ENCODE measurements at regions not wholly inside any gene's neighbourhood (a gene's known extent, or its start where the extent isn't known, plus 50 kb on each side); places are given as distances from the start of the nearest gene placed in this dataset.

DNA sequence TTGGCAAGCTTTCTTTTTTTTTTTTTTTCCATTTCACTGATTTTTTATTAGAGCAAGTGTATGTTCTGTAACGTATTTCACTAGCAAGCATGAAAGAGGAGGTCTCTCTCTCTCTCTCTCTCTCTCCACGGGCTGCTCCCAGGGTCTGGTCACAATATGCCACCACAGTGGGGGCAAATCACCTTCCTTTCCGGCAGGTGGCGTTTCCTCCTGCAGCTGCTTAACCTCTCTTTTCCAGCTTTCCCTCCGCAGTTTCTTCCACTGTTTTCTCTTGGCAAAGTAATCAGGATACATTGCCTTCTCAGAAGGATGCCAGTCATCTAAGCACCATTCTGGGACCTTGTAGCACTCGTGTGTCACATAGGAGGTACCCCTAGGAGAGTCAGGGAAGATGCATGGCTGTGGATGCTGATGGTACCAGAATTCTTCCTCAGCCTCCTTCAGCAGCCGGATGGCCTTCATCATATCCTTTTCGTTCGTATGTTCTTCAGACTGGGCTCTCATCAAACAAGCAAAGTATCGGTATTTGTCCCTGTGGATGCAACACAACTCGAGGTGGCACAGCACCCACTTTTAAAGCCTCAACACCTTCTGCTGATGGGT lies 197.3 kb upstream of the PODXL start:
- no peak for DNase-seq (ENCODE audit: low read depth in 4 of 4, low spot score in 3 of 4)

DNA sequence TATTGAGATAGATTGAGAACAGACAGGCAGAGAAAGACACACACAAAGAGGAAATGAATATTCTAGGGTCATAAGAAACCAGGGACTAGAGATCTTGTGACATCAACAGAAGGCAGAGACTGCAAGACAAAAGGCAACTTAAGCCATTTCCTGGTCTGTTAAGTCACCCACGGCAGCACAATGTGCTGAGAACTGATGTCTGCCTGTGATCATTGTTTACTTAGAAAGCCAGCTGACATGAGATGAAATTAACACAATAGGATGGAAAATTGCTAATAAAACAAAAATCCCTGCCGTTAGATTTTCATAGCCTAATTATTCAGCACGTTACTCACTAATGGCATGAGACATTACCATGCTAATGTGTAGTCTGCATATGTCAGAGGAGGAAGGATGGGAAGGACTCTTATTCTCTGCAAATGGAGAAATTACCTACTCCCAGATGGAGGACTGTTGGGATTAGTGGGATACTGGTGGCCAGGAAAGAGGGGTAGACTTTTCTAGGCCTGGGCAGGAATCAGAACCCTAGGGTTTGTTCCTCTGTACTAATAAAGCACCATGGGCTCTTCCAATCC lies 191.3 kb upstream of the PODXL start:
- DNase-seq (ENCODE audit: low read depth in 4 of 4, low spot score in 3 of 4), result no peak

DNA sequence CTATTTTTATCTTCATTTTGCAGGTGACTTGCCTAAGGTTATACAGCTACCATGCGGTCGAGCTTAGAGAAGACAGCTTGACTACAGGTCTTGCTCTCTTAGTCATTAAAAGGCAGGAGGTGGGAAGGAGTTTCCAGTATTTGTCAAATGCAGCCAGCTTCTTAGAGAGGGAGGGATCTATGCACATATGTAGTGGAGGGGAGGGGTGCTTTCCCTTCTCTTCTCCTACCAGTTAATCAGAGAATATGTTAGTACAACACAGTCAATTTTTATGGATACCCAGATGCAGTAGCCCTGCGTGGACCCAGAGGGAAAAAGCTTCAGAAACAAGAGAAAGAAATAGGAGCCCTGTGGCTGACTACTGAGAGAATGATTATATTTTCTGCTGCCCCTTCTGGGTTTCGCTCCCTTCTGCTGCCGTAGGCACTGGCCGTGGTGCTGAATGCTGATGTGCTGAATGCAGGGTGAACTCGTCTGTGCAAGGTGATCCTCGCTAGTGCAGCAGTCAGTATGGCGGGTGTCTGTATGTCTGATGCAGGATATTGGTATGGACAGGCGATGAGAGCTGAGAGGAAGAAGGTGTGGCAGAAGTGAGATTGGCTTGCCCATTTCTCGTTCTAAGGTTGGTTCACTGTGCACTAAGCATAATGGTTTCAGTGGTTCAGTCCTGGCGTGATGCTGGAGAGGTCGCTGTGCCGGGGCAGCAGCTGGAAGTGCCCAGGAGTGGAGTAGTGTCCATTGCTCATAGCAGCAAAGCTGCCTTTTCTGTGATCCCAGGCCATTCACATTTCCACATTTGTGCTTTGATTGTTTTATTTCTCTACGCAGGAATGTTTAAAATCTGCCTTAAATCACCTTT lies 189.2 kb upstream of the PODXL start:
- DNase-seq (ENCODE audit: low read depth in 4 of 4, low spot score in 3 of 4), result peak; percentile 32 to 38 (median 34)

DNA sequence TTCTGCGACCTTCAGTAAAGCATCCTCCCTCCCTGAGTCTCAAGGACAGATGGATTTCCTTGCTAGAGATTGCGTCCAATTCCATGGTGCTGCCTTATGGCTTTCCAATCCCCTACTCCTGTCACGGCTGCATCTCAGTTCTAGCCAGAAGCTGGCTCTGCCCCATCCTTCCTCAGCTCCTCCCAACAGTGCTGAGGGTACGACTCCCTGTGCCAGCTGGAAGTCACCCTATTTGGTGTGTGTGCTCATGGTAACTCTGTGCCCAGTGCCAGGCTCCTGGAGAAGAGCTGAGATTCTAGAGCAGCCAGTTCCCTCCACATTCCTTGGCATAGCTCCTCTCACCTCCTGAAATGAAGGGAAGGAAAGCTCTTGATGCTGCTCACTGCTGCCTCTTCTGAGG lies 185.0 kb upstream of the PODXL start:
- DNase-seq (ENCODE audit: low read depth in 4 of 4, low spot score in 3 of 4), result no peak

DNA sequence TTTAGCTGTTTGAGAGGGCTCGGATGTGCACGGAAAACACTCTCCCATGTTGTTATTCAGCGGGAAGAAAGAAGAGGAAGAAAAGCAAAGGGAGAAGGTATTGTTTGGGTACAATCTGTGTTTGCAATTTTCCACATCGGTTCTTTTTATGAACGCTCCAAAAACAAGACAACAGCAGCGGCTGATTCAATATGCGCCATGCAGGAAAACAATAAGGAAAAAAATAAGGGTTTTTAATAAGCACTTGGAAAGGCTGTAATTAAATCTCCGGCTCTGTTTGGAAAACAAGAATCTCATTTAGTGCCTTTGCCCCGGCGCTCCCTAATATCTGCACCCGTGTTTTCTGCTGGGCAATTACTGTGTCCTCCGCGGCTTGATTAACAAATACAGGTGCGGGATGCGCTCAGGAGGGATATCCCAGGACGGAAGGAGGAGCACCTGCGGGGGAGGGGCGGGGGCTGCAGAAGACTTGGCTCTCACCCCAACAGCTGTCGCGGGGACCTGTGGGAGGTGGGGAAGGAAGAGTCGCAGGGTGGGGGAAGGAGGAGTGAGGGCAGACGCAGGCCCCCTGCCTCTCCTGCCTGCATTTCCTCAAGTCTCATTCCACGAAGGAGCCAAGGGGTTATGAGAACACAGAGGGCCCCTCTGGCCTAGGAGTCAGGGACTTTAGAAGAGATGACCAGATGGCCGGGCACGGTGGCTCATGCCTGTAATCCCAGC lies 181.5 kb upstream of the PODXL start:
- DNase-seq (ENCODE audit: low read depth in 4 of 4, low spot score in 3 of 4), result no peak

DNA sequence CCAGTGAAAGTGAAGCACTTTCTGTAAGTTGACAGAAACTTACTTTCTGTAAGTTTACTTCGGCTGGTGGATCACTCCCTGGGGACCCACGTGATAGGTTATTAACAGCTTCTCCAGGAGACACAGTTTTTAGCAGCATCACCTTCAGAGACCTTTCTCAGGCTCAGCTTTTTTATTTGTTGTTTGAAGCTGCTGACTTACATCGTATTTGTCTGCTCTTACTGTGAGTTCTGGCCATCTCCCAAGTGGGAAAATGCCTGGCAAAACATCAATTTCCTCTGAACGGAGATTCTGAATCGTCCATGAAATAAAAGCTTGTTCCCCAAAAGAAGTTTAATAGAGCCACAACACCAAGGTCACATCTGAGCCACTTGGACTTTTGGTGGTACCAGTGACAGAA lies 178.7 kb upstream of the PODXL start:
- DNase-seq (ENCODE audit: low read depth in 4 of 4, low spot score in 3 of 4), result peak in 2 of 4 donors; percentile 20 to 29

DNA sequence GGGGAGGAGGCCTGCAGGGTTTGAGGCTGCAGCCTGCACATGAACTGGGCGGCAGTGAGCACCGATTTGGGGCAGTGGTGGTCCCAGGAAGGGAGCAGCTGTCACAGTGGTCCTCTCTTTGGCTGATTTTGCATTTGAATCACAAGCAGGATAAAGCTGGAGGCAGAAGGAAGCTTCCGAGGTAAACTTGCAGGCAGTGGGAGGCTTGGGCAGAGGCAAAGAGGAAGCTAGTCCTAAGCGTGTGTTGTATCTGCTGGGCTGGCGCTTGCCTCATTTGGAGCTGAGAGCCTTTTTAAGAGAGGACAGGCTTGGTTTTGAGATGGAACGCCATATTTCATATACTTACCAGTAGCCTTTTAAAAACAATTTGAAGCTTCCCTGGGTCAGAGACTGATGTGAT lies 177.2 kb upstream of the PODXL start:
- DNase-seq (ENCODE audit: low read depth in 4 of 4, low spot score in 3 of 4), result no peak

DNA sequence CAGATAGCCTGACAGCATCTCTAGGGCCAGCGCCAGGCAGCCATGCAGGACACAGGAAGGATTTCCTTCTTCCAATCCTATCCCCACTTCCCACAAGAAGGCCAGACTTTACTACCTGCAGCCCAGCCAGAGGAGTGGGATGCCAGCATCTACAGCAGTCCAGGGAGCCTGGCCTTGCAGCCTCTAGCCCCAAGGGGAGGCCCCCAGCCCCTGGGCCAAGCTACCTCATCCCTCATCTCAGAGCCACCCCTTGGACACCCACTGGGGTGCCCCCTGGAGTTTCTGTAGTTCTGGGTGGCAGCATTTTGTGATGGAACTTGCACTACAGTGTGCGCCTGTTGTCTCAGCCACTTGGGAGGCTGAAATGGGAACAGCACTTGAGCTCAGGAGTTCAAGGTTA lies 170.8 kb upstream of the PODXL start:
- no peak for DNase-seq (ENCODE audit: low read depth in 4 of 4, low spot score in 3 of 4)

DNA sequence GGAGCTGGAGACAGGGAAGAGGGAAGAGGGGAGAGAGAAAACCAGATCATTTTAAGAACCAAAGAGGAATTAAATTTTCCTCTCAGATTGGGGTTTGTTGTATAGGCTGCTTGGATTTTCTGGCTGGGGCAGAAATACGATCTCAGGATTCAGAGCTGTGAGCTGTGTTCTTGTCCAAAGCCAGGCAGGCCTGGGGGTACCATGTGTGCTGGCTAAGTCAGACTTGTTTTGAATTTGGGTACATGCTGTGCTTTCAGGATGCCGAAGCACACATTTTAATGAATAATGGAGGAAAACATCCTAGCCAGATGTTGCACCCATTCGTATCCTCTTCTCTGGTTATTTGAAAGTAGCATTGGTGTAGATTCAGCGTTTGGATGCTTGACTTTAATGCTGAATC lies 170.3 kb upstream of the PODXL start:
- DNase-seq (ENCODE audit: low read depth in 4 of 4, low spot score in 3 of 4), result no peak

DNA sequence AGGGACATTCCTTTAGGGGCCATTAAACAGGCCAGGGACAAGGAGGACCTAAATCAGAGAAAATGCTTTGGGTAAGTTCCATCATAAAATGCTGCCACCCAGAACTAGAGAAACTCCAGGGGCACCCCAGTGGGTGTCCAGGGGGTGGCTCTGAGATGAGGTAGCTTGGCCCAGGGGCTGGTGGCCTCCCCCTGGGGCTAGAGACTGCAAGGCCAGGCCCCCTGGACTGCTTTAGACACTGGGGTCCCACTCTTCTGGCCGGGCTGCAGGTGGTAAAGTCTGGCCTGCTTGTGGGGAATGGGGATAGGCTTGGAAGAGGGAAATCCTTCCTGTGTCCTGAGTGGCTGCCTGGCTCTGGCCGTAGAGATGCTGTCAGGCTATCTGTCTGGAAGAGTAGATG lies 169.6 kb upstream of the PODXL start:
- no peak for DNase-seq (ENCODE audit: low read depth in 4 of 4, low spot score in 3 of 4)

DNA sequence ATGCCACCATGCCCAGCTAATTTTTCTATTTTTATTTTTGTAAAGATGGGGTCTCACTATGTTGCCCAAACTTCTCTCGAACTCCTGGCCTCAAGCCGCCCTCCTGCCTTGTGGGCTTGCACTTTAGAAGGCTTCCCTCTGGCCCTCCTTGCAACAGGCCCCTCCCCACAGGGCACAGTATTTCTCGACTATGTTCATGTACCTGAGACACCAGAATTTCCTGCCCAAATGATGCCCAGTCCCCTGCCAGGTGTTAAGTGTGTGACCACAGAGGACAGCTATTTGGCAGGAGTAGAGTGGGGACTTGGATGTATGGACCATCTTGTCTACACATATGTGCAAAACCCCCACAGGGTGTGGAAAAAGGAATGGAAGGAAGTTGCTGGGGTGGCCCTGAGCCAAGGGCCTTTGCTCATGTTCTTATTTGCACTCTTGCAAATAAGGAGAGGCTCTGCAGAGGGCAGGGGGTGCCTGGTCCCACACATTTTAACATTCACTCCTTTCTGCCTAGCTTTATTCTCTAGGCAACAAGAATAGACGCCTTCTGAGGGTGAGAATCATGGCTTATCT lies 168.4 kb upstream of the PODXL start:
- no peak for DNase-seq (ENCODE audit: low read depth in 4 of 4, low spot score in 3 of 4)

DNA sequence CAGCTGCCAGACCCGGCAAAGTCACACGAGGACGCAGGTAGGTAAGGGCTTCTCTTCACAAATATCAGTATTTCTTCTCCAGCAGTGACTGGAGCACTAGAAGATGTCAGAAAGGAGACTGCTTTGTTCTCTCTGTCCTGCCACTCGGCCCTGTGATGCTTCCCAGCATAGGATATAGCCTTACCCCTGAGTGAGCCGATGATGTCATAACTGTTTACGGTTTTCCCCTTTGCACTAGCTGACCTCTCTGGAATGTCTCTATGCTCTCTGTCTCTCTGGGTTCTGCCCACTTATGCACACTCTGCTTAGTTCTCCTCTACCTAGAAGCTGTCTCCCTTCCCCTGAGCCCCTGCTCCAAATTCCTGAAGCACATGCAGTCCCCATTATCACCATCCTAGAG lies 167.5 kb upstream of the PODXL start:
- DNase-seq (ENCODE audit: low read depth in 4 of 4, low spot score in 3 of 4), result no peak

DNA sequence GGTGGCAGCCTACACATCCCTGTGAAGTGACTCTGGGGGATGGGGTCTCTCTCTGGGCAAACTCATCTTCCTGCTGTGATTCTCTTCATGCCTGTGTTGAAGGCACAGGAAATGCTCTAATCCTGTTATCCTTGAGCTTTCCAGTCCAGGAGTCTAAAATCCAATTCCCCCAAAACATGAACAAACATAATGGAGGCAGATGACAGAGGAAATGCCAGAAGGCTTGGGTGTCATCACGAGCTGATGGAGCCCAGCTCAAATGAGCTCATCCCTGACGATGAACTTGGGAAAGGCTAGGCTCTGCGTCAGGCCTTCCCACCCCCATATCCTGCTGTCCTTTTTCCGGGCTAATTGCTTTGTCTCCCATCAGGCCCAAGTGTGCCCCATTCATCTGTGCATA lies 165.9 kb upstream of the PODXL start:
- DNase-seq (ENCODE audit: low read depth in 4 of 4, low spot score in 3 of 4), result no peak

DNA sequence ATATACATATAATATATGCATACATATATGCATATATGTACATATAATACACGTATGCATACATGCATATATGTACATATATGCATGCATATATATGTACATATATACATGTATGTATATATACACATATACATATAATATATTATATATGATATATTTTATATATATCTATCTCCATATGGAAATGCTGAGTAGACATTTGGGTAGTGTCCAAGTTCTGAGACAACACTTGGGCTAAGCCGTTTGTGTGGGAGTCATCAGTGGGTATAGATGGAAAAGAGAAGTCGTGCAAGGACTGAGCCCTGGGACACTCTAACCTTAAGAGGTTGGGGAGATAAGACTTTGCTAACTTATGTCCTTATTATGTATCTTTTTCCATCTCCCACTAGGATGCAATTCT lies 165.2 kb upstream of the PODXL start:
- no peak for DNase-seq (ENCODE audit: low read depth in 4 of 4, low spot score in 3 of 4)

DNA sequence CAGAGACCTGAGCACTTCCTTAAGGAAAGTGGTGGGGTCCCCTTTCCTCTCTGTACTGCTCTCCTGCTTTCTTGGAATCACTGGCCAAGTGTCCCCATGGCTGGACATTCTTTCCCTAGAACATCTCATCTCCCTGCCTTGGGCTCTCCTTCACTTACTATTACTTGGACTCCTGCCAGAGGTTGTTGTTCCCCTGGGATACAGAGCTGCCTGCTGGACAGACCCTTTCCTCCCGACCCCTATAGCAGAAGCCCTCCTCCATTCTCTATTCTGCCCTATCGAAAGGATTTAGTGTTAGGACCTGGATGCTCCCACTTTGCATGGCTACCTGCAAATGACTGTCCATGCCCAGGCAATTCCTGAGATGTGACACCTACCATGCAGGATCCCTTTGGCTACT lies 164.3 kb upstream of the PODXL start:
- no peak for DNase-seq (ENCODE audit: low read depth in 4 of 4, low spot score in 3 of 4)

DNA sequence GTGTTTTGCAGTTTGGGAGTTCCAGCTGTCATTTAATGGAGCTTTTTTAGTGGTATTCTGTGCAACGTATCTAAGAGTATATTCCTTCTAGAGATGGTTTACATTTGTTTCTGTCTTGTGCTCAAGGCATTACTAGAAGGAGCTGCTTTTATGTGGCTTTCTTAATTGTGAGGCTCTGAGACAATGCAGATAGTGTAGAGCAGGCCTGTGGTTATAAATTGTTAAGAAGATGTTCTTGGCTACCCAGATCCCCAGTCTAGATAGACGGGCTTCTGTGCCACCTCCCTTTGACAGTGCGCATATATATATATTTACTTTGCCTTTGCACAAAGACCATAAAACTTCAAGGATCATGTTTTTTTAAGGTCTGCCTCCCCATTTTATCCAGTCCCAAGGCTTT lies 160.8 kb upstream of the PODXL start:
- no peak for DNase-seq (ENCODE audit: low read depth in 4 of 4, low spot score in 3 of 4)

DNA sequence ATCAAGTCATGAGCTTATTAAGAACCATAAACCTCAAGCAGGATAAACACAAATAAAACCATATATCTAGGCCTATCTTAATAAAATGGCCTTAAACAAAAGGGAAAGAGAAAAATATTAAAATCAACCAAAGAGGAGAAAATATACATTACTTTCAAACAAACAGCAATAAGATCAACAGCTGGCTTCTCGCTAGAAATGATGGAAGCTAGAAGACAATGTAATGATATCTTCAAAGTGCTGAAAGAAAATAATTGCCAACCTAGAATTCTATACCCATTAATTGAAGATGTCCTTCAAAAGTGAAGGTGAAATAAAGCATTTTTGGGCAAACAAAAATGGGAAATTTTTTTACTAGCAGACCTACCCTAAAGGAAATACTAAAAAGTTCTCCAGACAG lies 142.9 kb upstream of the PODXL start:
- no peak for DNase-seq (ENCODE audit: low read depth in 4 of 4, low spot score in 3 of 4)

DNA sequence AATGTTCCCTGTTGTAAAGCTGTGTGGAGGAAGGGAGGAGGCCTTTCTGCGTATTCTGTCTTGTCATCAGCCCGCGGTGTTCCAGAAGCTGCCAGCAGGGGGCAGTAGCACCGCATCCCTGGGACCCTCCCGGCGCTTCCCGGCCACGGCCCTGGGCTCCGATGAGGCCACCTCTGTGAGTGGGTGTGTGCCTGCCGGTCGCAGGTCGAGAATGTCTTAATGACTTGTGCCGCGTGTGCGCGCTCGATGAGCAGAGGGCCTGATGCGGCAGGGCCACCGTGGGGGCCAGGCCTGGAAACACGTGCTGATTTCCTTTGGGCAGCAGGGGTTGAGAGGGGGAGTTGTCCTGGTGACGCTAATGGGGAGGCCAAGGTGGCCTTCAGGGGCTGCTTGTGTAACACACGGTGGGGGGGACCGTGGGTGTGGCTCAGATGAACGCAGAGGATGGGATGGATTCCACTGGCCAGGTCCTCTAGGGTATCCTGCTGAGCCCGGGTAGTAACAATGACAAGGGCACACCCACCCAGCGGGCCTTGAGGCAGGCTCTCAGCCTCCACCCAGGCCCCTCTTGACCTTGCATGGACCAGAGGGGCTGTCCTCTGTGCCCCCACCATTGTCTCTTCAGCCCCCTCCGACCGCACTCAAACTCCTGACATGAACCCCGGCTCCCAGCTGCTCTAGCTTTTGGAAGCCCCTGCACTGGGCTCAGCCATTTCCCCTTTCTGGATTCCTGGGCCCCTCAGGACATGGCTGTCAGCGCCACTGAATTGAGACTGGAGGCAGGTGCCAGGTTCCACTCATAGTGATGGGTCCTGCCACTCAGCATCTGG lies 135.9 kb upstream of the PODXL start:
- DNase-seq (ENCODE audit: low read depth in 4 of 4, low spot score in 3 of 4), result peak; percentile 17 to 49 (median 35)

DNA sequence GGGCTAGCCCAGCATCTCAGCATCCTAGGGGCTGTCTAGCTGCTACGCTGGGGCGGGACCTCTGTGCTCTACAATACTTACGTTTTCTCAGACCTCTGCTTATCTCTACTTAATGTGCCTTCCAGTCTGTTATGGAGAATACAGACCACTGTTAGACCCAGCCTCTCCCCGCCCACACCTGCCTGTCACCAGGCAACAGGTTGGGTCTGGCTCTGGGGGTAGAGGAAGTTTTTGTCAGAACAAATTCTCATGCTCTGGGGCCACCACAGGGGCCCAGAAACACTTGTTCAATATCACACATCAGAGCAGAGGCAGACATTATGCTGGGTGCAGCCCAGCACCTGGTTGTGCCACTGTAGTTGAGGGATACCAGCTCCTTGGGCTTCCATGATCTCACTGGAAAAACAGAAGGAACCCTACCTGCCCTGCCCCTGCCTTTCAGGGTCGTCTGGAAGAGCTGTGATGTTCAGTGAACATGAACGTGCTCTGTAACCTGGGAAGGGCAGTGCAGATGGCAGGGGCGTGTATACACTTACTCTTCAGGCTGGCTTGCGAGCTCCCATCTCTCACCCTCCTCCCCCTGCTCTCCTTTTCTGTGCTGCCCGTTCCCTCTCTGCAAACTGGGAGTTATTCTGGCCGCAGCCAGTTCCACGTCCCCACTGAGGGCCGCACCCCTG lies 135.2 kb upstream of the PODXL start:
- DNase-seq (ENCODE audit: low read depth in 4 of 4, low spot score in 3 of 4), result no peak

DNA sequence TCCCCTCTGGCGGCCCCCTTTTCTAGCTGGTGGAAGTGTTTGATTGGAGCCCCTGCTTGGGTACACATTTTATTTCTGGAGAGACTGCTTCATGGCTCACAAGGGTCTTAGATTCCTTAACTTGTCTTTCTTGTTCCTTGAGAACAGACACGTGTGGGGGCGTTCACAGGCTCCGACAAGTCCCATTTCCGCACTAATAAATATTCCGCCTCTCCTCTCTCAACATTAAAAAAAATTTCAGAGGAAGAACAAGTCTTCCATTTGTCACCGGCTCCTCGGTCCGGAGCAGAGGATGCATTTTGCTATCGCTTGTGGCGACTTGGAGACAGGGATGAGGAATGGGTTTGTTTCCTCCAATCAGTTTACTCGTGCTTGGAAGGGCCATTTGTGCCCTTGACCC lies 134.0 kb upstream of the PODXL start:
- DNase-seq (ENCODE audit: low read depth in 4 of 4, low spot score in 3 of 4), result no peak

All from right renal pelvis (tissue), 4 donors.